WI38 (cell line): ENCODE measurements at regions not wholly inside any gene's neighbourhood (a gene's known extent, or its start where the extent isn't known, plus 50 kb on each side); places are given as distances from the start of the nearest gene placed in this dataset.

Source experiments
- H3K4me3 ChIP-seq: 2 replicates; pipeline ENCODE4 v1.5.1; 2011; ENCODE audit warnings: low read depth, mild to moderate bottlenecking, control low read depth, low read length
- CTCF ChIP-seq: IDR thresholded peaks from 2 replicates; pipeline ENCODE4 v1.5.1; 2012; ENCODE audit warnings: low read depth, mild to moderate bottlenecking, control low read depth, low read length

GRCh38 chr10:117747636-117748035 is 205.1 kb downstream of the EMX2 start:
- TF ChIP-seq CTCF: no peak

GRCh38 chr10:117748058-117748457 is 205.5 kb downstream of the EMX2 start:
- H3K4me3 ChIP-seq: no peak overlapping the region
- no peak for TF ChIP-seq CTCF

More at GRCh38 chr10:117747636-117748035, 205.1 kb downstream of the EMX2 start:
- H3K4me3 ChIP-seq: no peak overlapping the region

GRCh38 chr10:117750616-117751015 is 208.1 kb downstream of the EMX2 start:
- H3K4me3 ChIP-seq: no peak overlapping the region
- no peak for TF ChIP-seq CTCF

GRCh38 chr10:117751259-117751658 is 208.7 kb downstream of the EMX2 start:
- H3K4me3 ChIP-seq: no peak overlapping the region
- no peak for TF ChIP-seq CTCF

GRCh38 chr10:117752103-117752502 is 209.6 kb downstream of the EMX2 start:
- TF ChIP-seq CTCF: no peak
- H3K4me3 ChIP-seq: no peak overlapping the region

- no peak overlapping the region for H3K4me3 ChIP-seq
- no peak for TF ChIP-seq CTCF
These were observed 212.5 kb downstream of the EMX2 start for GRCh38 chr10:117754770-117755658.

GRCh38 chr10:117755659-117756014 is 213.1 kb downstream of the EMX2 start:
- no peak overlapping the region for H3K4me3 ChIP-seq
- TF ChIP-seq CTCF: no peak
